KG1 (cell line): ENCODE measurements at regions not wholly inside any gene's neighbourhood (a gene's known extent, or its start where the extent isn't known, plus 50 kb on each side); places are given as distances from the start of the nearest gene placed in this dataset.
"Not testable (repeated sequence)": the region's sequence is repeated elsewhere in the genome, so short reads cannot be mapped to it uniquely, and the experiment has no call there.

ENCODE experiments used
- DNase-seq: peaks from one replicate; lab custom pipeline; 2025; lab: John Stamatoyannopoulos, UW

DNA sequence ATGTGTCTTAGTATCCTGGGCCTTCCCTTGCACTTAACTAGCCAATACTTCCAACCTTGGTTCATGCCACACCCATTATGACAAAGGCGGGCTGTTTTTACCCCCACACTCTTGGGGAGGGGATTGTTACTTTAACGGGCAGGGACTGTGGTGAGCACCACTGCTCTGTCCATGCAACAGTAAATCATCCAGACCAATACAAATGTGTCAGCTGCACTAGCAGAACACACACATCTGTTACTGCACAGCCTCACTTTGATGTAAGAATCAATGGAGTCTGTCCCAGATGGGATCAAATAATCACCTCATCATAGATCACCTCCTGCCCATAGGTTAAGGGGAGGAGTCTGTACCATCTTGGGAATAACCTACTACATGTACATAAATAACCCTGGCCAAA is 58.1 kb downstream of the NPAP1 start:
- no peak for DNase-seq

DNA sequence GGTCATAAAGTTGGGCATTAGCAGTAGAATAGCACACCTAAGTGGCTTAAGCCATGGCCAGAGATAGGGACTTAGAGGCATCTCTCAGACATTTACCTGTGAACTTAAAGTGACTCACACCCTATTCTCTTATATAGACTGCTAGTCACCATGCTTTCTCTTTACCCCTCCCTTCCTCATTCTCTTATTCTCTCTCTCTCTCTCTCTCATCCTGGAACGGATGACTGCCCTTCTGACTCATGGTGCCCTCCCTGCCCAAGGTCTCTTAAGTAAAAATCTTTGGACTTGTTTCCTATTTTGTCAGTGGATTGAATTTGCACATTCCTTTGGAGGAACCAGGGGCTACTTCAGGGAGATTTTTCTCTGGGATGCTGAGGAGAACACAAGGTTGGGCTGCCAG is 58.8 kb downstream of the NPAP1 start:
- no peak for DNase-seq

GRCh38 chr15:24745290-24745689 is 69.7 kb downstream of the NPAP1 start:
- no peak for DNase-seq

DNA sequence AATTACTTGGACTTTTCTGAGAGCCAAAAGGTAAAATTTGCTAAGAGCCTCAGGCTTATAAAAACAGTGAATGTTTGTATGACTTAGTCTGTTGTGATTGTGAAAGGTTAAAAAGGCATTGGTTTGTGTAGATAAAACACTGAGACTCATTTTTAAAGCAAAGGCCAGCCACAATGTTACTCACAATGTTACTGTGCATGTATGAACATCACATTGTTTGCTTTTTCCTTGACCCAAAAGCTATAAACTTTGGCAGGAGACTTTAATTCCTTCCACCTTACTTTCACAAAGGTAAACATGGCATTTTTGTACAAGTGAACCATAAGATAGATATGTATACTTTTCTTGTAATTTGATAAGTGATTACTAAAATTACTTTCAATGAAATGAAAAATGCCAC is 70.5 kb downstream of the NPAP1 start:
- DNase-seq = no peak

DNA sequence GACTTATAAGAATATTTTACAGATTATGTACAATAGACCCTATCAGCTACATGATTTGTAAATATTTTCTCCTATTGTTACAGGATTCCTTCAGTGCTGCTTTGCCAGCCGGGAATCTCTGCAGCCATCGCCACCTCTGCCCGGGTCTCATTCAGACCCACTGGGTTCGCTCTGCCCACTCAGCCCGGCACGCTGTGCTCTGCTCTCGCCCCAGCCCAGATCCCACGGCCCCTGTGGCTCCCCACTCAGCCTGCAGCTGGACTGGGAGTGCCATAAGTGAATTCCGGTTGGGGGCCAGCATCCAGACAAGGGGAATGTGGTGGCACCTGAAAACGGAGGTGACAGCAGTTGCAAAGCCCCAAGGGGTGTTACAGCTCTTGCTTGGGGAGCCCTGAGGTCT is 71.8 kb downstream of the NPAP1 start:
- DNase-seq = no peak

GRCh38 chr15:24748812-24749439 is 73.4 kb downstream of the NPAP1 start:
- DNase-seq = no peak

- DNase-seq = no peak
Observed at GRCh38 chr15:24752354-24752753, 76.8 kb downstream of the NPAP1 start.

DNA sequence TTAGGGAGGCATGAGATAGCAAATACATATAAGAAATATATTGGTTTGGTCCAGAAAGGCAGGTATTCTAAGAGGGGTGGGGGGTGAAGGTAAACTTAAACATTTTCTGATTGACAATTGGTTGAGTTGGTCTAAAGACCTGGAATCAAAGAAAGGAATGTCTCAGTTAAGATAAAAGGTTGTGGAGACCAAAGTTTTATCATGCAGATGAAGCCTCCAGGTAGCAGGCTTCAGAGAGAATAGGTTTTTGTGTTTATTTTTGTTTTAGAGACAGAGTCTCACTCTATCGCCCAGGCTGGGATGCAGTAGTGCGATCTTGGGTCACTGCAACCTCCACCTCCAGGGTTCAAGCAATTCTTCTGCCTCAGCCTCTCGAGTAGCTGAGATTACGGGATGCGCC is 80.5 kb downstream of the NPAP1 start:
- no peak for DNase-seq

GRCh38 chr15:24760066-24760465 is 84.5 kb downstream of the NPAP1 start:
- no peak for DNase-seq

DNA sequence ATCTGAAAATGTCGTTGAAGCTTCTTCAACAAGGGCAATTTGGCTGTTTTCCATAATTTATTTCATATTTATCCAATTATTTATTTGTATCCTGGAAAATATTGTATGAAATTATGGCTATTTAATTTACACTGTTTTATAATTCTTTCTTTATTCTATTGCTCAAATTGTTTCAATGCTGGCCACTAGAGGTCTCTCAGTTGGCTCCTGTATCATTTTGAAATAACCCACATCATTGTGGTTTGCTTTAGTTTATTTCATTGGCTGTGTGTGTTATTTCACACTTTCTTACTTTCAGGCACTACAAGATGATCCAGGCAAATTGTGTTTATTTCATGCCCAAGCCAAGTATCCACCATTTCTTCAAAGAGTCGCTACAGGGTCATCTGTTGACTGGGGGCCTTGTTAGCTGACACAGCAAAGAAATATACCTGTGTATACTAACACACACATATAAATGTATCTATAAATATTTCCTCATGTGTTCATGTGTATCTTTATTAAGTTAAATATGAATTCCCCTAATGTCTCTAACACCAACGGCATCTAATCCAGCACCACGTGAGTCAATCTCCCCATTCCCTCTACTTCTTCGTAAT is 86.2 kb downstream of the NPAP1 start:
- no peak for DNase-seq

DNA sequence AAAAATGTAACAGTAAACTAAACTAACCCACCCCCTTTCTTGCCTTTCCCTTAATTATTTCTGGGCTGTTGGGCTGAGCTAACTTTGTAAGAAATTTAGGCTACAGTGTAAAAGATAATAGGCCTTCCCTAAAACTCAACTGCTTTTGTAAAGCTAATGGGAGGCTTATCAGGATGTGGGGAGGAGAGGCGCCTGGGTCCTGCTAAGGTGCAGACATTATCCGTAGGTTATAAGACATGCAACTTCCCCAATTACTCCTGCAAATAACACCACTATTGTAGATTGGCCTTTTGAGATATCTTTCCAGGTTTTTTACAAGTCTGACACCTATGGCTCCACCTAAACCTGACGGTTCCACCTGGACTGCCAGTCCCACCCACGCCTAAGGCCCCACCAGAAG is 88.3 kb downstream of the NPAP1 start:
- DNase-seq = no peak

DNA sequence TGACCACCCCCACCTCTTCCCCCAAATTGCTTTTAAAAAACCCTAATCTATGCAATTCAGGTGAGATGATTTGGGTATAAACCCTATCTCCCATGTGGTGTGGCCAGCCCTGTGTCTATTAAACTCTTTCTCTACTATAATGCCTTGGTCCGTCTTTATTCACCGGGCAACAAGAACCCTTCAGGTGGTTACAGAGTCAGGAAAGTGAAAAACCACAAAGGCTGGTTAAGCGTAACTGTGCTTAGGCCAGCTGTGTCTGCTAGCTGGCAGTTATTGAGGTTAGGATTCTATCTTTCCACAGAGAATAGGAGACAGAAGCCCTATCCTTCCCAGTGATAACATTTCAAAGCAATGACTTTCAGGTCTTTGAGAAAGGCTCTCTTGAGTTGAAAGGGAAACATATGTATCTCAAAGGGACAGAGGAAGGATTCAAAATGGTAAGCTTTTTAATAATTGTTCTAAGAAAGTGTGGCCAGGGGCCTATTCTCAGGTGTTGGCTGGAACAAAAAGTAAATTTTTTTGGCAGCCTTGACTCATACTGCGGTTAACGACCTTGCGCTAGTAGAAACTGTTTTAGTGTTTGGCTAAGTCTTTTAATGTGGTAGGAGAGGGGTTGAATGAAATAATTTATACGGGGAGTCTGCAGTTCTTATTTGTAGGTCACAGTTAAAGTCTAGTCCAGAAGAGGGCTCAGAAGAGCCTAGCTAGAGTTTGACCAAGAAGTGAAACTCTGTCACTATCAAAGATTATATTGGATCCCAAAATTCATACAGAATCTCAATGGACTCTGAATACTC is 89.0 kb downstream of the NPAP1 start:
- no peak for DNase-seq

DNA sequence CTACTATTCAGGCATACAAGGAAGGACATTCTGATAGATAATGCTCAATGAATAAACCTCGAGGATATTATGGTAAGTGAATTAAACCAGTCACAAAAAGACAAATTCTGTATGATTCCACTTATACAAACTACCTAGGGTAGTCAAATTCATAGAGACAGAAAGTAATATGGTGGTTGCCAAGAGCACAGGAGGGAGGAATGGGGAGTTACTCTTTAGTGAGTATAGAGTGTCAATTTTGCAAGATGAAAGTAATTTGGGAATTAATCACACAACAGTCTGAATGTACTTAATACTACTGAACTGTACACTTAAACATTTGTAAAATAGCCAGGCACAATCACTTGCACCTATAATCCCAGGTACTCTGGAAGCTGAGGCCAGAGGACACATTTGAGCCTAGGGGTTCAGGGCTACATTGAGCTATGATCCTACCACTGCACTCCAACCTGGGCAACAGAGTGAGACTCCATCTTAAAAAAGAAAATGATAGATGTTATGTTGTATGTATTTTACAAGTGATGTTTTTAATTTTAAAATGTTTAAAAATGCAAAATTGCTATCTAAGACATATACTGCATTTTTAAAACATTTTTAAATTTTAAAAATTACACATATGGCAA is 91.0 kb downstream of the NPAP1 start:
- no peak for DNase-seq

DNA sequence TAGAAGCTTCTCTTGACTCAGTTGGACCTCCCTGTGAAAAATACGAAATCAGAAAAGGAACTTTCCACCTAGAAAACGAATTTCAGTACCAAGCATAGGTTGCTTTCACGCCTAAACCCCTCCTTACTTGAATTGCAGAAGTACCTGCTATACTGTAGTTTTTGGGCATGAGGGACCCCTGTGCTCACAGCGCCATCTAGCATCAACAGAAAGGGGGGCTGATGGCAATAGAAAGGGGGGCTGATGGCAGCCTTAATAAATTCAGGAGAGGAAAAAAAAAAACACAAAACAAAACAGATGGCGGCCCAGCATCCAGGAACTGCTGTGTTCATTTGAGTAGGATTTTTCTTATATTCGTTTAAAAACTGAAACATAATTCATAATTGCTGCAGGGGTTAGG is 96.7 kb downstream of the NPAP1 start:
- DNase-seq = no peak

GRCh38 chr15:24772686-24773373 is 97.3 kb downstream of the NPAP1 start:
- peak; percentile 54 for DNase-seq

DNA sequence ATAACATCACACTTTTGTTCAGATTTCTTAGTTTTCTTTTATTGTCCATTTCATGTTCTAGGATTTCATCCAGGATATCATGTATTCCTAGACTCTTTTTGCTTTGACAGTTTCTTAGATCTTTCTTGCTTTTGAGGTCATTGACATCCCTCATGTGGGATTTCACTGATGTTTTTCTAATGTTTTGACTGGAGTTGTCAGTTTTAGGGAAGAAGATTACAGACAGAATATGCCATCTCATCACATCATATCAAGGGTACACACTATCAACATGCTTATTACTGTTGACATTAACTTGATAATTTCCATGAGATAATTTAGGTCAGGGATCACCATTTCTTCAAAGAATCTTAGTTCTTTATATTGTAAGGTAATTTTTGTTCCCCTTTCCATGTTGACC is 101.7 kb downstream of the NPAP1 start:
- DNase-seq = no peak

DNA sequence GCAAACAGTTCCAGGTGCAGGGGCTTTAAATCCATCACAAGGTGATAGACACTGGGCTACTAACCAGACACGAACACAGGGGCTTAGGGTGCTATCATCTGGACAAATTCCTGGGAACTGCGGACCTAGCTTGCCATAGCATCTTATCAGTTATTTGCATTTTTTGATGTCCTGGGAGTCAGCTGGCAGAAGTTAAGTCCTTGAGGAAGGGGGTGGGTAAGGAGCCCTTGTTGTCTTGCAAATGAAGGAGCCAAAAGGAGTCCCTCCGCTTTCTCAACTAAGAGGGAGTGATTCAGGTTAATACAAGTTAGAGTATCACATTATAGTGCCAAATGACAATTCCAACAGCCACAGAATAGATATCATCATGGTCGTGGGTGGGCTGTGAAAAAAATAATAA is 108.9 kb downstream of the NPAP1 start:
- no peak for DNase-seq

DNA sequence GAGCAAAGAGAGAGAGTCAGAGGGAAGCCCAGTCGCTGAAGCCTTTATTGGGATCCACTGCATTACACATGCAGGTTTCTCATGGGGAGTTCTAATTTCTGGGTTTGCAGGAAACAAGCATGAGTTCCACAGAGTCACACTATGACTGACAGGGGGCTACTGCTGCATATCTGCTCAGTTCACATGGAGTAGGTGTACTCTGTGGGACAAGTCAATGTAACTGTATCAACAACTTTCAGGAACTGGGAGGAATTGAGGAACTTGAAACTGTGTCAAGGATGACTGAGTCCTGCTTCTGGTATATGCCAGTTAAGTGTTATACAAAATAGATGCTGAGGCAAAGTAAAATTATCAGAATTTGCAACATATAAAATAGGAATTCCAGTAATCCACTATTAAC is 110.8 kb downstream of the NPAP1 start:
- DNase-seq = no peak

GRCh38 chr15:24802624-24803023 is 127.0 kb downstream of the NPAP1 start:
- not testable (repeated sequence) for DNase-seq

DNA sequence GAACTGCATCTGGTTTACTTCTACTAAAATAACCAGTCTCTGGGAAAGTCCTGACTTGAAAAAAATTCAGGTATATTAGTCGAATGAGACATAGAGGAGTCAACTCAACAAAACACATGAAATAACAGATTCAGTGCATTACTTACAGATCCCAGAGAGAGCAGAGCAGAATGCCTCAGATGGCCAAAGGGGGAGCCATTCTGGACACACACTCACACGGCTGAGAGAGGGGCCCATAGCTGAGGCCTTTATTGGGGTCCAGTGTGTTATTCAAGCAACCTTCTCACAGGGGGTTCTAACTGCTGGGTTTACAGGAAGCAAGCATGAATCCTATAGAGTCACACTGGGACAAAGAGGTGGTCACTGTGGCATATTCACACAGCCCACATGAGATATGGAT is 135.1 kb upstream of the SNRPN start:
- DNase-seq = no peak

- DNase-seq = no peak
Observed at GRCh38 chr15:24823473-24823872, 131.3 kb upstream of the SNRPN start.

GRCh38 chr15:24832282-24832681 is 122.5 kb upstream of the SNRPN start:
- DNase-seq = no peak
